Endothelial cell of hepatic sinusoid (primary cell): ENCODE measurements at regions not wholly inside any gene's neighbourhood (a gene's known extent, or its start where the extent isn't known, plus 50 kb on each side); places are given as distances from the start of the nearest gene placed in this dataset.

Experiments
- in situ Hi-C: cut with HindIII; loops from 2 replicates; pipeline ENCODE4 v1.10.0; 2017; ENCODE audit warnings: low sequenced_read_pairs

GRCh38 chr11:62033191-62034035 is 66.0 kb upstream of the FTH1 start:
- in situ Hi-C loops = no loop called here

- in situ Hi-C loops = no loop called here
Observed at GRCh38 chr11:62030071-62030684, 62.7 kb upstream of the FTH1 start.

DNA sequence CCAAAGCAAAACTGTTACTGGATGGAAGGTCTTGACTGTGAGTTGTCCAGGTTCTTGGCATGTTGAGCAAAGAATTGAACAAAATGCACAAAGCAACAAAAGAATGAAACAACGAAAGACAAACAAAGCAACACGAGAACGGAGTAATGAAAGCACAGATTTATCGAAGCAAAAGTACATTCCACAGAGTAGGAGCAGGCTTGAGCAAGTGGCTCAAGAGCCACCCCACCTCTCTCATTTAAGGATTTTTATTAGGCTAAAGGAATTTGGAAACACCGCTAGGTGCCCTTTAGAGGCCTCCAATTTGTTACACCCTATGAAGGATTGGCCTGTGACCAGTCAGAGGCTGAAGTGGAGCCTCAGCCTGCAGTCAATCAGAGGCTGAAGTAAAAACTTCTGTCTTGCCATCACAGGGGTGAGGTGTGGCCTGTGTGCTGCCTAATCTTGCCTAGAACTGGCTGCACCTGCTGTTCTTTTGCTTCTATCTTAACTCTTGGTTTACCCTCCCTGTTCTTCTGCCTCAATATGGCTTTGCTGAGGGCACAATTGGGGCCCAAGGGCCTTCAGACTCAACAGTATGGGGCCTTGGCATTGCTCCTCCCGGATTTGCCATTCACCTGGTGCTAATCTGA is 59.4 kb upstream of the FTH1 start:
- in situ Hi-C loops = no loop called here

DNA sequence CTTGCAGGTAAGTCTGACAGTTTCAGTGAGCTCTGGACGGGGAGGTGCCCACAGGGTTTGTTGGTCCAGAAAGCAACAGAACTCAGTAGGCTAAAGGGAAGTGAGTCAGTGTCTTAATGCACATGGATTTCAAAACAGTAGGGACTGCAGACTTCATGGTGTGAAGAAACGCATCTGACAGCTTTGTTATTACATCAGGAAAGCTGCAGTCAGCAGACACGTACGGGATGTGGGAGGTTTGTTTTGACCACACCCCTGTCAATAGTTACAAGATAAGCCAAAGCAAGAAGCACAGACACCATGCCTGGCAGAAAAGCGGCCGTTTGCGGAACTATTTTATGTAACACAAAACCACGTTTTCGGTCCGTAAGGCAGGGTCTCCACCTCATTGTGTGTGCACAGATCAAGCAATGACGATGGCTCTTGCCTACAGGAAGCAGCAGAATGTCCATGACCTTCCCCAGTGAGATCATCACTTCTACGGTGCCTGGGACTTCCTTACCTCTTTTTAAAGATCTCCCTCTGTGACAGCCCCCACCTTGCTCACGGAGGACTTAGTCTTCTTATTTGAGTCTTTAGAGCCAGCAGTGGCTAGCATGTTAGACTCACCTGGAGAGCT is 58.2 kb upstream of the FTH1 start:
- in situ Hi-C loops = no loop called here

DNA sequence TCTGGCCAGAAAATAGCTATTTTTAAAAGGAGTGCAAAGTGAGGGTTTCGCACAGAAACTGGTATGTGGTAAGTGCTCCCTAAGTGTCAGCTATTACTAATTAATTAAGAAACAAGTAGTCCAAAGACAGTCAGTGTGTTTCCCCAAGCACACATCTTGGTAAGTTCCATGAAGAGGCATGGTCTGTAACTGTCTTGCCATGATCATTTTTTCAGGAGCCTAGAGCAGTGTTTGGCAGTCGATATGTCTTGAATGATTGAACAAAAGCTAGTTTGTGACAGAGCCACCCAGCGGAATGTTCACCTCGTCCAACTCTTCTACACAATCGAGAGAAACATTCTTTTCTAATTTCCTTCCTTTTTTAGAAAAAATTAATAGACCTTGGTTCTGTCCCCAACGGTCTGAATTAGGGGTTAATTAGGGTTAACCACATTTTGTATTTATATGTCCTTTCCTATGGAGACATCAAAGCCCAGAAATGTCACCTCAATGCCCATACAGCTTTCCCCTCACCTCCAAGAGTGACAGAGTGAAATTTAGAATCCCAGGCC is 57.6 kb upstream of the FTH1 start:
- in situ Hi-C loops = no loop called here

- in situ Hi-C loops = no loop called here
Observed at GRCh38 chr11:62022211-62022610, 54.8 kb upstream of the FTH1 start.

GRCh38 chr11:62020661-62021060 is 53.2 kb upstream of the FTH1 start:
- in situ Hi-C loops = no loop called here

- in situ Hi-C loops = no loop called here
Observed at GRCh38 chr11:62018981-62019664, 51.7 kb upstream of the FTH1 start.

GRCh38 chr11:62017878-62018655 is 50.6 kb upstream of the FTH1 start:
- in situ Hi-C loops = no loop called here
